CD4-positive, alpha-beta T cell treated with Interferon alpha-2 for 1 hour (primary cell): ENCODE measurements at regions not wholly inside any gene's neighbourhood (a gene's known extent, or its start where the extent isn't known, plus 50 kb on each side); places are given as distances from the start of the nearest gene placed in this dataset.
"Not testable (repeated sequence)": the region's sequence is repeated elsewhere in the genome, so short reads cannot be mapped to it uniquely, and the experiment has no call there.

Experiments used
- DNase-seq, 2 donors: peaks; one replicate each; pipeline ENCODE4 v3.0.0-alpha.2; 2020 to 2022

GRCh38 chr3:177886501-177886900, 649.7 kb upstream of the KCNMB2 start:
- no peak for DNase-seq

DNA sequence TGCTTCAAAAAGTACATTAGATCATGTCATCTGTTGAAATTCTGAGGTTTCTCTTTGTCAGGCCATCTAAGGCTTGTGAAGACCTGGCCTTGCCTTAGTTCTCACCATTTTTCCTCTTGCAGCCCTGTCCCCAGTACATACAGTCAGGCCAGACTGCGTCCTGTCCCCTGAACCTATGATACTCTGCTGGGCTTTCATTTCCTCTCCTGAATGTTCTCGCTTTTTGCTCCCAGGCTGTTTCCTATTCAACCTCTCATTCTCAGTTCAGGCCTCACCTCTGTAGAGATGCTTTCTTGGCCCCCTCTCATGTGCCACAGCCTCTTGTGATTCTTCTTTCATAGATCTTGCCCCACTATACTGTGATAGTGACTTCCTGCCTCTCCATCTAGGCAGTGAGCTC, 648.8 kb upstream of the KCNMB2 start:
- DNase-seq: no peak

- DNase-seq: no peak
Observed at GRCh38 chr3:177889161-177889560, 647.1 kb upstream of the KCNMB2 start.

DNA sequence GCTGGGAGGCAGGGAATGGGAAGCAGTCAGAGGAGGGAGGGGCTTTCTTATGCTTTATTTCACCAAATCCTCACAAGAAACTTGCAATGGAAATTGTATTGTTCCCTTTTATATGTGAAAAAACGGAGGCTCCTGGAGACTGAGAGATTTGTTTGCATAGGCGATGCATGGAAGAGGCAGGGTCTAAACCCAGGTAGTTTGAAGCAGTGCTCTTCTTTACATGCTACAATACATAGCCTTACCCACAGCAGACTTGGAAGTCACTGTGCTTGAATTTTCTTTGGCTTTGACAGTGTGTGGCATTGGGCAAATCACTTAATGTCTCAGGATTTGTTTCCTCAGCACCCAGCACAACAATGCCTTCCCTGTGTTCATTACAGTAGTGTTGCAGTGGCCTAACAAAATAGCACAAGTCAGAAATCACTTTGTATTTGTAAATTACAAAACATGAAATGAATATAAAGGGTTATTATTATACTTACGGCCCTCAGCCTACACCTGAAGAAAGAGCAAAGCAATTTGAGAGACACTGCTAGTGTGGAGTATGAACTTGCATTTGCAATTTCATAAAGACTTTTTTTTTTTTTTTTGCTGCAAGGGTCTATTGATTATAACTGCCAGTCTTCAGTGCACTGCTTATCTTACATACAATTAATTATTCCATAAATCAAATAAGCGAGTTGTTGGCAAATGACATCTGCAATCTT, 646.4 kb upstream of the KCNMB2 start:
- no peak for DNase-seq

DNA sequence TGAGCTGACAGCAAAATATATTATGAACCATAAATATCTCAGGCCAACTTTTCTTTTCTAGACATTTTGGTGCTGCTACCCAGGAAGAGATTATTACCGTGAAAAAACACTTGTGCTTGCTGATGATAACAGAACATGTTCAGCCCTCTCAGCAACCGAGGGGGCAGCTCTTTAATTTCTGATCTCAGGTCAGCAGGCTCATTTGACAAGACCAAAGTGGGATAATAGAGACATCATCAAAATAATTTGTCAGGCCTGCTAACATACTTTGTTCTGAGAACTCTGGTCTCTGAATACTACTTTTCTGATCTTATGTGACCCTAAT, 645.9 kb upstream of the KCNMB2 start:
- no peak for DNase-seq

DNA sequence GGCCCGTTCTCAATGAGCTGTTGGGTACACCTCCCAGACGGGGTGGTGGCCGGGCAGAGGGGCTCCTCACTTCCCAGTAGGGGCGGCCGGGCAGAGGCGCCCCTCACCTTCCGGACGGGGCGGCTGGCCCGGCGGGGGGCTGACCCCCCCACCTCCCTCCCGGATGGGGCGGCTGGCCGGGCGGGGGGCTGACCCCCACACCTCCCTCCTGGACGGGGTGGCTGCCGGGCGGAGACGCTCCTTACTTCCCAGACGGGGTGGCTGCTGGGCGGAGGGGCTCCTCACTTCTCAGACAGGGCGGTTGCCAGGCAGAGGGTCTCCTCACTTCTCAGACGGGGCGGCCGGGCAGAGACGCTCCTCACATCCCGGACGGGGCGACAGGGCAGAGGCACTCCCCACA, 644.7 kb upstream of the KCNMB2 start:
- DNase-seq: not testable (repeated sequence)

DNA sequence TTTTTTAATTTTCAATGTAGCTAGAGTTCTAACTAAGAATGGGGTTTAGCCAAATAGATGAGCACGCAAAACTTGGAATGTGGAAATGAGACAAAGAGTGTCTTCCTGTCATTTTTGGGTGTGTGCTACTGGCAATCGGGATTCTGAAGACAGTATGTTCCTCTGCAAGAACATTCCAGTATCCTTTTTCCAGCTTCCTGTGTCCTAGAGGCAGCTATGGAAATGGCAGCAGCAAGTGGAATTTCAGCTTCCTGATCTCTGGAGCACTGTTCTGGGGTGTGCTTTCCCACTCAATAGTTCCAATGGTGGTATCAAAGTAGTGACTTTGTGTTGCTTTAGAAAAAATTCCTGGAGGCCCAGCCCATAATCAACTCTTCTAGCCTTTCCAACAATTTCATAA, 642.9 kb upstream of the KCNMB2 start:
- no peak for DNase-seq

DNA sequence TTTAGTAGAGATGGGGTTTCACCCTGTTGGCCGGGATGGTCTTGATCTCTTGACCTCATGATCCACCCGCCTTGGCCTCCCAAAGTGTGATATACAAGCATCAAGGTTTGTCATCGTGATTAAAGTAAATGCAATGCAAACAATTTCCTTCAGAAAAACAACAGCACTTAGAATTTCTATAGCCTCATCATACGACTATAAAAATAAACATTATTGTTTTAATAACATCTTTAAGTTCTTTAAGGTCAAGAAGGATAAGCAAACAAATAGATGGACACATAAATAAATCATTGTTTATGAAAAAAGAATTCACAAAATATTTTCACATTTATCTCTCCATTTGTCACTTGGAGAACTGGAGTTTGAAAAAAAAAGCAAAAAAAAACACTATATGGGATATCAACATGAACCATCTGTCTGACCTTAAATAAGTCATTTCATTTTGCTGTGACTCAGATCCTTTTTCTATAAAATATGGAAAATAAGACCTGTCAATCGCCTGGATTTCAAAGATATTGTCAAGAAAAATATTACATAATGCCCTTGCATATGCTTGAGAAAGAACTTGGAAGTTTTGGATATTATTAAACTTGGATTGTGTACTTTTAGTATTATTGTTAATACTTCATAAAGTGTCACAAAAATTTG, 642.0 kb upstream of the KCNMB2 start:
- no peak for DNase-seq

GRCh38 chr3:177898185-177898584, 638.1 kb upstream of the KCNMB2 start:
- no peak for DNase-seq

DNA sequence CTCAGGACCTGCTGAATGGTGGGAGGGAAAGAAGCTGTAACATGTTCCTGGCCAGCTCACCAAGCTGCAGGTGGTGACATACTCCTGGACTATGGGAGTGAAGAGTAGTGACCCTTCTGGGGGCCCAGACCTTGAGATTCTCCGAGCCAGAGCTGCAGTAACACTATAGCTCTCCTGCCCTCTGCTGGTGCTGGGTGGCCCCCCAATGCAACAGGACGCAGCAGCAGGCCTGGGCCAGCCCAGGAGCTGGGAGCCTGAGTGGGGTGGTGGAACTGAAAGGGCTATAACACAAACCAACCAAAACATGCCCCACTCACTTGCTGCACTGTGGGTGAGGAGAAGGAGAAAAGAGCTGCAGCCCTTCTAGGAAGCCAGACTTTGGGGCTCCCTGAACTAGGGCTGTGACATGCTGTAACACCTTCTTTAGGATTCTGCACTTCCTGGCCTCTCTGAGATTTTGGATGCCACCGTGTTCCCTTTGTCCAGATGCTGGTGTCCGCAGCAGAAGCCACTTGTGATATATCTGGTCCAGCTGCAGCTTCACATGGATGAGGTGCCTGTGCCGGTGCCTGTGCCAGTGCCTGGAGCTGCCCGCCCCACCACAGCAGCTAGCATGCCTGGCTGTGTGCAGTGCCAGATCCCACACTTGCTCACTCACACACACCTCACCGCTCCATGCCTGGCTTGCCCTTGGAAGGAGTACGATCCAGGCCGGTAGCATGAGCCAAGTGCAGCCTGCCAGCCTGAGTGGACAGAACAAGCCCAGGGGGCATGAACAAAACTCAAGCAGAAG, 636.8 kb upstream of the KCNMB2 start:
- no peak for DNase-seq

GRCh38 chr3:177902876-177903275, 633.4 kb upstream of the KCNMB2 start:
- DNase-seq: no peak

GRCh38 chr3:177904621-177905020, 631.6 kb upstream of the KCNMB2 start:
- DNase-seq: no peak

DNA sequence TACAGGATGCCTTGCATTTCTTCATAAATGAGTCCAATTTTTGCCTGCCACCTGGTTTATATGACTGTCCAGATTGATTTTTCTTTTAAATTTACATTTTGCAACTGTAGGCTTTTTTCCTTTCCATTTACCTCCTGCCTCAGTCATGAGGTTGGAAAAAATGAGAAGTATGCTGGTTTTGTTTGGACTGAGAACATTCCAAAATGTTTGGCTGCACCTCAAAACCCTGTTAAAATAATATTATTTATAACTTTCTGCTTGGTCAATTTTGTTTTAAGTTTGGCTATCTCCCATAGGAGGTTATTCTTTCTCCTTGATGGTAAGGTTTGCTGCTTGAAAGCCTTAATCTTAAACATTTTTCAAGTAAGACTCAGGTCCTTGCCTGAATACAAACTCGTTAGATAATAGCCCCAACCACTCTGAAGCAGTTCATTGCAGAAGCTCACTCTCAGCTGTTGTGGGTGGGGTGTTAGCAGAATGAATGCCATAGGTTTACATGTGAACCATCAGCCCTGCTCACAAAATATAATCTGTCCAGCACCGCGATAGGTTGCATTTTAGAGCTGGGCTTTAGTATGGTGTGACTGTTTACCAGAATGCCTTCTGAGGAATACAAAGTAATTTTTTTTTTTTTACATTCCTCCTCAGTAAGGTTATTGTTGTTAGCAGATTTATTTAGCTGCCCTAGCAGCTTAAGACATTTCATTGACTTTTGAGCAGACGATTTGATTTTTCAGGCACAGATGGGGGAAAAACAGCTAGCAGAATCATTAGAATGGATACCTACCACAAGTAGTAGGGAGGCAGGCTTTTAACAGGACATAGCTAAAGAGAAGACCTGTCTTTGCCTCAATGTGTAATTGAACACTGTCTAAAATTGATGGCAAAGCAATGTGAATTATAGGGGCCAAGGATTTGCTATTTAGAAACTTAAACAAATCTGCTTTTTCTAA, 630.8 kb upstream of the KCNMB2 start:
- no peak for DNase-seq

DNA sequence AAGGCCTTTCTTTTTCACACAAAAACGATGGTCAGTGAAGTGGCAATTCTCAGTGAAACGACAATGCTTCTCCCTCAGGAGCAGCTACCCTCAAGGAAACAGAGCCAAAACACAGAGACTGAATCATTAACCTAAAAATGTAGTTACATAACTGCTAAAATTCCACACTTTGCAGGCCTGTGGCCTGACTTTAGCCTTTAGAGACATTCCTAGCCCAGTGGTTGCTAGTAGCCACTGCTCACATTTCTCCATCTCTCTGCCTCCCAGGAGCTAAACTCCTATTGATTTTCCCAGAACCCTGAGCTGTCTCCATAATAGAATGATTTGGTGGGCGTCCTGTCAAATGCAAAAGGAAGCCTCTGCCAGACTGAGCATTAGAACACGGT, 630.1 kb upstream of the KCNMB2 start:
- DNase-seq: no peak

DNA sequence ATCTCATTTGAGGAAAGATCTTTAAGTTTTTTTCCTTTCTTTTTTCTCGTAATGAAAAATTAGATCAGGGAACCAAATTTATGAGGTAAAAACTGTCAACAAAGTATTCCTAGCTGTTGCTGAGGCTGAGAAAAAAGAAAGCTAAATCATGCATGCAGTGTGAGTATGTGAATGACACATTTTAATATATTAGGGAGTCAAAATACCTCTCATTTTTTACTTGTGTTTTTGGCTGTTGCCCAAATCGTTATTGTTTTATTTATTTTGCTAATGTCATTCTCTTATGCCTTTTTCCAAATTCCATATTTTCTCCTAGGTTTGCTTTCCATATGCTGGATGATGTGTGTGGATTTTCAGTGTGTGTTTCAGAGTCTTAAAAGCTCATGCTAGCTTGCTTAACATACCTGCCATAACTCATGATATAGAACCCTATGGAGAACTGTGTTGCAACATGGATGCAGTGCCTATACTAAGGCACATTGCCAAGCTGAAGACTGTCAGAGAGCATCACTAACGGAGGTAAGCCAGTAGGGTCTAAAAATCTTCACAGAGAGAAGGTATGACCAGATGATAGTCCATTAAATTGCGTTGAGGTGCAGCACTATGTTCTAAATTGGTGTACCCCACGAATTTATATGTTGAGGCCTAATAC, 629.5 kb upstream of the KCNMB2 start:
- no peak for DNase-seq

DNA sequence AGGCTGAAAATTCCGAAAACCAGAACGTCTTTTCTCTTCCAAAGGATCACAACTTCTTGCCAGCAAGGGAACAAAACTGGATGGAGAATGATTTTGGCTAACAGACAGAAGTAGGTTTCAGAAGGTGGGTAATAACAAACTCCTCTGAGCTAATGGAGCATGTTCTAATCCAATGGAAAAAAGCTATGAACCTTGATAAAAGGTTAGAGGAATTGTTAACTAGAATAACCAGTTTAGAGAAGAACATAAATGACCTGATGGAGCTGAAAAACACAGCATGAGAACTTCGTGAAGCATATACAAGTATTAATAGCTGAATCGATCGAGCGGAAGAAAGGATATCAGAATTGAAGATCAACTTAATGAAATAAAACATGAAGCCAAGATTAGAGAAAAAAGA, 626.7 kb upstream of the KCNMB2 start:
- DNase-seq: not testable (repeated sequence)

DNA sequence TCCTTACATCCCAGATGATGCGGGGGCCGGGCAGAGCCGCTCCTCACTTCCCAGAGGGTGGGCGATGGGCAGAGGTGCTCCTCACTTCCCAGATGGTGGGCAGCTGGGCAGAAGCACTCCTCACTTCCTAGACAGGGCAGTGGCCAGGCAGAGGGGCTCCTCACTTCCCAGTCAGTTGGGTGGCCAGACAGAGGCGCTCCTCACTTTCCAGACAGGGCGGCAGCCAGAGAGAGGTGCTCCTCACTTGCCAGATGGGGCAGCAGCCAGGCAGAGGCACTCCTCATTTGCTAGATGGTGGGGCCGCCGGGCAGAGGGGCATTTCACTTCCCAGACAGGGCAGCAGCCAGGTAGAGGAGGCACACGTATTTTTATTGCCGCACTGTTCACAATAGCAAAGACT, 622.0 kb upstream of the KCNMB2 start:
- no peak for DNase-seq

GRCh38 chr3:177916461-177916860, 619.8 kb upstream of the KCNMB2 start:
- DNase-seq: no peak

- no peak for DNase-seq
Observed at GRCh38 chr3:177917234-177917861, 618.9 kb upstream of the KCNMB2 start.

DNA sequence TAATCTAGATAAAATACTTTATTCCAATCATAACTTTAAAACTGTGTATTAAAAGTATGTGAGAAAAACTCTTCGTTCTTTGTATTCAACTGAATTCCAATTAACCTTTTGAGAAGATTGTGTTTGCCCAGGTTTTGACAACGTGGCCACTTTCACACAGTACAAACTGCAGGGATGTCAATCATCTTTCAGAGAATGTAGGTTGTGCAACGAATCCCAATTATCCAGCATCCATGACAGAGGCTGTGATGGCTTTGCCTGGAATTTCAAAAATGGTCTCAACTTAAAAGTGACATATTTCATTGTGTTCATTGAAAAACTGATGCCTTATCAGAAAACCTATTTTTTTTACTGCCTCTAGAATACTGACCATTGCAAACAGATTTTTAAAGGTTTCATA, 615.1 kb upstream of the KCNMB2 start:
- DNase-seq: no peak

DNA sequence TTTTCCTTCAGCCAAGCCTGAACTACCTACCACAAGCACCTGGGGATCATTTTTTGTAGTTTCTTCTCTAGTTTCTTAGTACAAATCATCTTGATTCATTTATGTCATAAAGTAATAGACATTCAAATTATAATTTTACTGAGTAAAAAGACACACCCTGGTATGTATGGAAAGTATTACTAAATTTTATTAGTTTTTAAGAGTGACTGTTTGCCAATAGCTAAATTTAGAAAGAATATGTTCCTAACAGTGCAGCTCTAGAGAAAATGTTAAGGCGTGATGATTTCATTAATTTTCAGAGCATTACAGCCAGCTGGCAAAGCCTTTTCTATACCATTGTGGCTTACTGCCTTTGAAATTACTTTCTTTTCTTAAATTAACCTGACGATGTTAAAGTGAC, 612.0 kb upstream of the KCNMB2 start:
- no peak for DNase-seq
